Right cardiac atrium (tissue), 5 donors: ENCODE measurements at regions not wholly inside any gene's neighbourhood (a gene's known extent, or its start where the extent isn't known, plus 50 kb on each side); places are given as distances from the start of the nearest gene placed in this dataset.

ENCODE experiments used
- ATAC-seq, 2 donors: fragments of 200-7000 bp; cut with Tn5 transposase; one replicate each; pipeline versions ENCODE4 v1.8.0 to v1.9.1; 2020; ENCODE audit warnings: moderate library complexity in 2 of 2, mild to moderate bottlenecking in 1 of 2
- DNase-seq, 3 donors: peaks; one replicate each; pipeline ENCODE4 v3.0.0-alpha.2; 2020
- H3K27ac ChIP-seq: one replicate; pipeline ENCODE4 v1.5.1; 2013; ENCODE audit warnings: mild to moderate bottlenecking, low read length, control low read depth, moderate library complexity
- H3K27me3 ChIP-seq: one replicate; pipeline ENCODE4 v1.6.1; 2013; ENCODE audit not compliant: control insufficient read depth, insufficient read depth
- H3K4me1 ChIP-seq: one replicate; pipeline ENCODE4 v1.6.1; 2013; ENCODE audit warnings: low read length; ENCODE audit not compliant: control insufficient read depth, insufficient read depth
- H3K4me3 ChIP-seq: one replicate; pipeline ENCODE4 v1.5.1; 2013; ENCODE audit warnings: low read length, control low read depth
- H3K9me3 ChIP-seq: one replicate; pipeline ENCODE4 v1.6.1; 2013; ENCODE audit warnings: low read length; ENCODE audit not compliant: control insufficient read depth
- WGBS: extraction: QIAGEN DNeasy Blood & Tissue Kit; methylation state at CpG from one replicate; pipeline ENCODE4 v1.1.7; 2013; 5-methylcytosine and 5-hydroxymethylcytosine counted together
- intact Hi-C, 4 donors: fragments of 100-400 bp; cut with DNase I; formaldehyde crosslinking; loops; one replicate each; pipeline versions ENCODE4 v1.11.0 to v1.14.0; 2022 to 2023
- donor health status: healthy with polysubstance abuse.
- donor health status: DM: no; HTN: yes; CAD: no.
- donor health status: DM: no; HTN: no; CAD: no.
- donor health status: DM: no; HTN: yes; CAD: no; lungs with severe emphysema.
- donor health status: DM: yes; HTN: yes; CAD: no.

- no peaks in the 10 kb centered on the region for H3K9me3 ChIP-seq
- no peaks in the 10 kb centered on the region for H3K27me3 ChIP-seq
- H3K4me3 ChIP-seq: no peak overlapping the region
- ATAC-seq (peak; percentile 52 to 90), DNase-seq (peak in 2 of 3 donors; percentile 69 to 74)
- intact Hi-C loops: no loop called here
- 38% methylated on average over 5 of the region's 5 CpGs for WGBS
- no peak overlapping the region for H3K27ac ChIP-seq
- peaks cover 6% of the 10 kb centered on the region for H3K4me1 ChIP-seq
Measured at GRCh38 chr4:13162886-13163285, 321.3 kb downstream of the RAB28 start.

- no peak for ATAC-seq
- no peaks in the 10 kb centered on the region for H3K27me3 ChIP-seq
- 55% methylated on average over 2 of the region's 2 CpGs for WGBS
- H3K27ac ChIP-seq: no peak overlapping the region
- no peak for DNase-seq
- peaks cover 6% of the 10 kb centered on the region for H3K4me1 ChIP-seq
- no peak overlapping the region for H3K4me3 ChIP-seq
- intact Hi-C loops: no loop called here
- H3K9me3 ChIP-seq: no peaks in the 10 kb centered on the region
Measured at GRCh38 chr4:13160920-13161319, 323.2 kb downstream of the RAB28 start.

- Histone ChIP-seq H3K4me1 (peaks cover 6% of the 10 kb centered on the region), H3K27ac (no peak overlapping the region), H3K9me3 (no peaks in the 10 kb centered on the region), H3K4me3 (no peak overlapping the region), H3K27me3 (no peaks in the 10 kb centered on the region)
- intact Hi-C loops: no loop called here
- ATAC-seq (no peak), DNase-seq (no peak)
- WGBS: 65% methylated on average over 4 of the region's 4 CpGs
Measured at GRCh38 chr4:13159041-13159620, 325.0 kb downstream of the RAB28 start.

GRCh38 chr4:13151194-13151593 is 332.9 kb downstream of the RAB28 start:
- H3K4me3 ChIP-seq: no peak overlapping the region
- H3K27ac ChIP-seq: no peak overlapping the region
- H3K27me3 ChIP-seq: no peaks in the 10 kb centered on the region
- no peak for DNase-seq
- no peak for ATAC-seq
- intact Hi-C loops: no loop called here
- H3K4me1 ChIP-seq: no peaks in the 10 kb centered on the region
- 69% methylated on average over 7 of the region's 7 CpGs for WGBS
- H3K9me3 ChIP-seq: no peaks in the 10 kb centered on the region

DNA sequence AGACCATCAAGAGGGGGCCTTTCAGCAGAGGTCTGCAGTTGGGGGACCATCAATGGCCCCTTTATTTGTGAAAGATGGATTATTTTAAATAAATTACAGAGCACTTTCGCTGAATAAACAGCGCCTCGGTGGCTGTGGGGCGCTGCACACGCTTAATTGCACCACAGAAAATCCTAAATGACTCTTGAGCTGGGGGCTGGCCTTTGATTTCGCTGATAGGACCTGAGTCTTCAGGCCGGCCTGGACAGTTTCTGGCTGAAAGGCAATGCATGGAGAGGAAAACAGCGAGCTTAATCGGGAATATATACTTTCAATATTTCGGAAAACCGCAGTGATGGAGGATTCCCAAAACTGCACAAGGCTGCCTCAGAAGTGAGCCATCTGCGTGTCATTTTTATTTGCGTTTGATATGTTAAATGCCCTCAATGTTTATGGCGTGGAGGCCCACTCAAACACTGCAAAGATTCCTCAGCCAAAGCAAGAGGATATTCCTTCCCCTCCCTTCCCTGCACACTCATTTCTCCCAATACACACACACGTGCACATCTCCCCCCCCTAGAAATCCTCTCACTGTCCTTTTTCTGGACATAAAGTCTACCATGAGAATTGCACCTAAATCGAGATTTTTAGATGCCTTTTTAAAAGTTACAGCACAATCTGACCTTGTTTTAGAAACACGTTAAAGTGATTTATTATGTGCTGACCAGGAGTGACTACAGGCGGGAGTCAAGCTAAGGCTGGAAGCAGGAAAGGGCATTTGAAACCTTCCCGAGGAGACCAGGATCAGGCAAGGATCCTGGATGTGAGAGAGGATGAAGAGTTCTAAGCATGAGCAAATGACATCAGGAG is 340.7 kb downstream of the RAB28 start:
- 77% methylated on average over 19 of the region's 19 CpGs for WGBS
- no peak for ATAC-seq
- H3K27ac ChIP-seq: no peak overlapping the region

DNA sequence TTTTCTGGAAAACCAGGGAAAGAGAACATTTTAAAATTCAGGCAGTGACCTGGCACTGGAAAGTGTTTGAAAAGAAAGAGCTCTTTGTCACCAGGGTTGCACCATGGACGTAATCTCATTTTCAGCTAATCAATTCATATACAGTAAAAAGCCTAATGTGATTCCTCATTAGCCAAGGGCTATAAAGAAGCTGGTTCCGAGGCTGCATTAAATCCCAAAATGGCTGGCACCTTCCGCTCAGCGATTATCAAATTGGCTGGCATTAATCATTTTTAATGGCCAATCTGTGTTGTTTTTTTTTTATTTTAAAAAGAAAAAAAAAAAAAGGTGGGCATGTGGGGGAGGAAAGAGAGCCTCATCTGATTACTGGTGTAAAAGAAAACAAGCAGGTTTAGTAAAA is 341.4 kb downstream of the RAB28 start:
- no peak overlapping the region for H3K27ac ChIP-seq
- H3K27me3 ChIP-seq: no peaks in the 10 kb centered on the region
- H3K4me1 ChIP-seq: no peaks in the 10 kb centered on the region
- intact Hi-C loops: no loop called here
- DNase-seq: no peak
- ATAC-seq: no peak
- no peaks in the 10 kb centered on the region for H3K9me3 ChIP-seq
- WGBS: 83% methylated on average over 4 of the region's 4 CpGs
- no peak overlapping the region for H3K4me3 ChIP-seq

More for the DNA sequence above, 340.7 kb downstream of the RAB28 start:
- DNase-seq: no peak
- Histone ChIP-seq H3K9me3 (no peaks in the 10 kb centered on the region), H3K4me1 (no peaks in the 10 kb centered on the region), H3K27me3 (no peaks in the 10 kb centered on the region), H3K4me3 (no peak overlapping the region)
- intact Hi-C loops: no loop called here

DNA sequence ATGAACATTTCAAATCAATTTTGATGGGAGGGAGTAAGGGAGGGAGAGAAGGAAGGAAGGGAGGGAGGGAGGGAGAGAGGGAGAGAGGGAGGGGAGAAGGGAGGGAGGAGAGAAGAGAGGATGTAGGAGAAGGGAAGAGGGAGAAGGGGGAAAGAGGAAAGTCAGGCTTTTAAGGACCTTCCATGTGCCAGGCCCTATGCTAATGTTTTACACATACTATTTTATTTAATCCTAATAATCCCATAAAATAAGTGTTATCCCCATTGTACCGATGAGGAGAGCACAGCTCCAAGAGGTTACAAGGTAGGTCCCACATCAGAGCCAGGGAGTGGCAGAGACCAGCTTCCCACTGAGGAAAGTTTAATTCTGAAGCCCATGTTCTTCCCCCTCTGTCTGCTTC is 341.9 kb downstream of the RAB28 start:
- 33% methylated on average over 1 of the region's 1 CpG for WGBS
- DNase-seq: no peak
- Histone ChIP-seq H3K9me3 (no peaks in the 10 kb centered on the region), H3K4me1 (no peaks in the 10 kb centered on the region), H3K4me3 (no peak overlapping the region), H3K27ac (no peak overlapping the region), H3K27me3 (no peaks in the 10 kb centered on the region)
- intact Hi-C loops: no loop called here
- ATAC-seq: no peak

DNA sequence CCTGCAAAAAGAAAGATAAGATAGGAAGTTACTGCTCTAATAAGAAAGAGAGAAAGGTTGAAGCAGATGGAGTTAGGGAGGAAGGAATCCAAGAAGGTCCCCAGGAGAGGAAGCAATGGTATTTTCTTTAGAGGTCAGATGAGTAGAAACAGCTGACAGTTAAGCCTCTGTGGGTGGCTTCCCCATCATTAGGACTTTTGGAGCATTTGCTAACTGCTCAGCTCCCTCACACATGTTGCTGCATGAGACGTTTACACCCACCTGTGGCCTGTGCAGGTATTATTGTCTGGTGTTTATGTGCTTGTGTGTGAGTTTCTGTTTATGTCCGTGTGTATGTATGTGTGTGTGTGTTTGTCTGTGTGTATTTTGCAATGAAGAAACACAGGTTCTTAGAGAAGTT is 346.8 kb downstream of the RAB28 start:
- no peaks in the 10 kb centered on the region for H3K27me3 ChIP-seq
- ATAC-seq (no peak), DNase-seq (no peak)
- H3K4me1 ChIP-seq: no peaks in the 10 kb centered on the region
- H3K9me3 ChIP-seq: no peaks in the 10 kb centered on the region
- intact Hi-C loops: no loop called here
- no peak overlapping the region for H3K27ac ChIP-seq
- WGBS: 65% methylated on average over 2 of the region's 2 CpGs
- H3K4me3 ChIP-seq: no peak overlapping the region

GRCh38 chr4:13133700-13134099 is 350.4 kb downstream of the RAB28 start:
- intact Hi-C loops: no loop called here
- DNase-seq (no peak), ATAC-seq (no peak)
- Histone ChIP-seq H3K27me3 (no peaks in the 10 kb centered on the region), H3K4me3 (no peak overlapping the region), H3K4me1 (no peaks in the 10 kb centered on the region), H3K27ac (no peak overlapping the region), H3K9me3 (no peaks in the 10 kb centered on the region)
- WGBS: 93% methylated on average over 4 of the region's 4 CpGs

GRCh38 chr4:13130848-13131247 is 353.3 kb downstream of the RAB28 start:
- Histone ChIP-seq H3K4me1 (no peaks in the 10 kb centered on the region), H3K27me3 (no peaks in the 10 kb centered on the region), H3K4me3 (no peak overlapping the region), H3K9me3 (no peaks in the 10 kb centered on the region), H3K27ac (no peak overlapping the region)
- WGBS: 79% methylated on average over 3 of the region's 3 CpGs
- intact Hi-C loops: no loop called here
- ATAC-seq (no peak), DNase-seq (no peak)

DNA sequence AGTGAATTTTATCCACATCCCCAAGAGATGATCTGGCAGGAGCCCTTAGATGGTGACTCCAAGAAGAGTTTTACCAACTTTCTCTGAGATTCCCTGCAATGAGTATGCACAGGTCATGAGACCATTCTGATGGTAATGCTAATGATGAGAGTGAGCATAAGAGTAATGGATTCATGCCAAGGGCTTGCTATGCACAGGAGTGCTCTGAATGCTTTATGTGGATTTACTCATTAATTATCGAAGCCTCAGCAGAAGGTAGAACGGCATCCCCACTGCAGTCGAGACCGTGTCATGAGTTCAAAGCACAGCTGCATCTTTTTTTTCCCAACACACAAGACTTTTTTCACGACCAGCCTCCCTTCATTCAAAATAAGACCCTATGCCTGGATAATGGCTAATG is 355.0 kb downstream of the RAB28 start:
- intact Hi-C loops: no loop called here
- ATAC-seq (no peak), DNase-seq (no peak)
- 91% methylated on average over 5 of the region's 5 CpGs for whole genome bisulfite sequencing
- no peaks in the 10 kb centered on the region for H3K27me3 ChIP-seq
- H3K4me1 ChIP-seq: no peaks in the 10 kb centered on the region
- no peak overlapping the region for H3K27ac ChIP-seq
- H3K4me3 ChIP-seq: no peak overlapping the region
- no peaks in the 10 kb centered on the region for H3K9me3 ChIP-seq
